ENCODE measurements at regions not wholly inside any gene's neighbourhood (a gene's known extent, or its start where the extent isn't known, plus 50 kb on each side); places are given as distances from the start of the nearest gene placed in this dataset.

GRCh38 chr6:105800871-105801270 is 285.3 kb upstream of the PRDM1 start:
- TF ChIP-seq MAFF (IDR thresholded peaks at IDR 0.05; ENCODE audit: low read depth, low read length) (no peak), MBNL3 (CRISPR knock-in tag; conservative IDR thresholded peaks at IDR 0.05) (no peak), CHD4 (IDR thresholded peaks at IDR 0.05; ENCODE audit: borderline replicate concordance, low read length) (no peak), YEATS4 (CRISPR knock-in tag; IDR thresholded peaks at IDR 0.05; ENCODE audit: borderline replicate concordance) (no peak), ZNF281 (CRISPR knock-in tag; IDR thresholded peaks at IDR 0.05; ENCODE audit: borderline replicate concordance) (no peak), IKZF1 (IDR thresholded peaks at IDR 0.05) (no peak), JUNB (CRISPR knock-in tag; IDR thresholded peaks at IDR 0.05; ENCODE audit: borderline replicate concordance) (no peak), ZNF382 (CRISPR knock-in tag; IDR thresholded peaks at IDR 0.05; ENCODE audit: borderline replicate concordance) (no peak), ZNF251 (CRISPR knock-in tag; IDR thresholded peaks at IDR 0.05) (no peak), ZNF709 (CRISPR knock-in tag; IDR thresholded peaks at IDR 0.05) (no peak), HIVEP1 (CRISPR knock-in tag; IDR thresholded peaks at IDR 0.05) (no peak), FOSL1 (CRISPR knock-in tag; IDR thresholded peaks at IDR 0.05; ENCODE audit: borderline replicate concordance) (no peak), FOXA3 (CRISPR knock-in tag; IDR thresholded peaks at IDR 0.05) (no peak), TERF1 (CRISPR knock-in tag; IDR thresholded peaks at IDR 0.05) (no peak), PITX1 (CRISPR knock-in tag; IDR thresholded peaks at IDR 0.05) (no peak), ATRX (CRISPR knock-in tag; IDR thresholded peaks at IDR 0.05; ENCODE audit: borderline replicate concordance) (no peak), ASH2L (IDR thresholded peaks at IDR 0.05; ENCODE audit: insufficient read length, low read depth, low read length) (no peak), ZNF598 (CRISPR knock-in tag; IDR thresholded peaks at IDR 0.05; ENCODE audit: borderline replicate concordance) (no peak), NR2F1 (CRISPR knock-in tag; IDR thresholded peaks at IDR 0.05) (no peak)
- Histone ChIP-seq H3K4me1 (ENCODE audit: insufficient read depth, low read length) (peaks cover 9% of the 10 kb centered on the region; the same call in 1 of the 2 replicates), H3K79me2 (ENCODE audit: insufficient read depth, low read length) (no peaks in the 10 kb centered on the region), H3K4me2 (ENCODE audit: low read depth, low read length) (no peak overlapping the region), H3K9me3 (ENCODE audit: low read length) (no peaks in the 10 kb centered on the region), H3K36me3 (replicated peaks in 1 of 2; ENCODE audit: control insufficient read depth in 1 of 2, insufficient read depth in 2 of 2, low read length in 2 of 2) (no peaks in the 10 kb centered on the region), H3K4me3 (replicated peaks in 1 of 3; ENCODE audit: insufficient read depth in 1 of 3, low read depth in 2 of 3, low read length in 3 of 3) (no peak overlapping the region), H4K20me1 (ENCODE audit: insufficient read depth, low read length) (no peaks in the 10 kb centered on the region), H2AFZ (ENCODE audit: low read length) (no peak overlapping the region), H3K9ac (ENCODE audit: insufficient read depth, low read depth, low read length) (no peak overlapping the region), H3K27me3 (ENCODE audit: control insufficient read depth in 1 of 2, insufficient read depth in 2 of 2, low read length in 2 of 2) (no peaks in the 10 kb centered on the region), H3K27ac (ENCODE audit: extremely low read length, insufficient read depth, low read length) (no peak overlapping the region)
- no TSS peak for BruUV-seq (replicated peaks)
- WGBS (ENCODE audit: low lambda C conversion rate): 2% methylated on average over 2 of the region's 2 CpGs
- CTCF ChIA-PET (ENCODE audit: low intra/inter-chr PET ratio, low total read pairs): no interaction called here
- FAIRE-seq (no peak), DNase-seq (ENCODE audit: low spot score) (no peak), ATAC-seq (no peak)
- intact Hi-C loops (cut with micrococcal nuclease; ENCODE audit: unreplicated experiment): no loop called here
- POLR2A ChIA-PET: no interaction called here
- in situ Hi-C loops (cut with HindIII; ENCODE audit: extremely low pct_ligation_motif_present, low pct_unique_long_range_greater_than_20kb): no loop called here
